ENCODE measurements at regions not wholly inside any gene's neighbourhood (a gene's known extent, or its start where the extent isn't known, plus 50 kb on each side); places are given as distances from the start of the nearest gene placed in this dataset.

DNA sequence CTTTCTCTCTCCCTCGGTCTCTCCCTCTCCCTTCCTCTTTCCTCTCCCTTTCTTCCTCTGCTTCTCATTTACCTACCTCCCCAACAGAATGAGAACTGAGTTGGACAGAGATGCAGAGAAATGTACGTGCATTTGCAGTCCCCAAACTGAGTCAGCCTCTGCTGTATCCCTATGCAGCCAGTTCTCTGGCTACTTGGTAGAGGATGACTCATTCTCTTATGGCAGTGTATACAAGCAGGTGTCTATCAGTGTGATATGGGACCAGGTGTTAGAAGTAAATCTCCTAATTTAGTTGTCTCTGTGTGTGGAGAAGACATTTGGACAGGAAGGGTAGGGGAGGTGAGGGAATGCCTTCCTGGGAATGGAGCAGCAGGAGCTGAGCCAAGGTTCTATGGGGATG lies 470.8 kb downstream of the CD109 start:
- DNase-seq (ENCODE audit: extremely low spot score, unreplicated experiment), result no peak
- peaks cover 11% of the 10 kb centered on the region for H3K27me3 Mint-ChIP-seq (ENCODE audit: unreplicated experiment)

DNA sequence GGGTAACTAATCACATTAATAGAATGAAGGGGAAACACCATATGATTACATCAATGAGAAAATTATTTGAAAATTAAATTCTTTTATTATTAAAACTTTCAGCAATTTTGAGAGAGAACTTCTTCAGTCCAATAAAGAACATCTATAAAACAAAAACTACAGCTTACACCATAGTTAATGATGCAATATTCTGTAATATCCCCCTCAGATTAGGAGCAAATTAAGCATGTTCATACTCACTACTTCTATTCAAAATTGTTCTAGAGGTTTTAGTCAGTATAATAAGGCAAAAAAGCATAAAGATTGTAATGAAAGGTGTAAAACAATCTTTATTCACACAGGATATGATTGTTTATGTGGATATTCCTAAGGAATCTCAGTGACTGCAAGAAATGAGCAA lies 465.4 kb downstream of the CD109 start:
- Mint-ChIP-seq H3K36me3 (ENCODE audit: unreplicated experiment) (no peaks in the 10 kb centered on the region), H3K4me1 (ENCODE audit: unreplicated experiment) (no peaks in the 10 kb centered on the region), H3K27me3 (ENCODE audit: unreplicated experiment) (peaks cover 15% of the 10 kb centered on the region), H3K9me3 (ENCODE audit: unreplicated experiment) (peaks cover 18% of the 10 kb centered on the region), H3K4me3 (ENCODE audit: unreplicated experiment) (no peak overlapping the region), H3K27ac (ENCODE audit: unreplicated experiment) (no peak overlapping the region)
- TF ChIP-seq, protein P1, sequence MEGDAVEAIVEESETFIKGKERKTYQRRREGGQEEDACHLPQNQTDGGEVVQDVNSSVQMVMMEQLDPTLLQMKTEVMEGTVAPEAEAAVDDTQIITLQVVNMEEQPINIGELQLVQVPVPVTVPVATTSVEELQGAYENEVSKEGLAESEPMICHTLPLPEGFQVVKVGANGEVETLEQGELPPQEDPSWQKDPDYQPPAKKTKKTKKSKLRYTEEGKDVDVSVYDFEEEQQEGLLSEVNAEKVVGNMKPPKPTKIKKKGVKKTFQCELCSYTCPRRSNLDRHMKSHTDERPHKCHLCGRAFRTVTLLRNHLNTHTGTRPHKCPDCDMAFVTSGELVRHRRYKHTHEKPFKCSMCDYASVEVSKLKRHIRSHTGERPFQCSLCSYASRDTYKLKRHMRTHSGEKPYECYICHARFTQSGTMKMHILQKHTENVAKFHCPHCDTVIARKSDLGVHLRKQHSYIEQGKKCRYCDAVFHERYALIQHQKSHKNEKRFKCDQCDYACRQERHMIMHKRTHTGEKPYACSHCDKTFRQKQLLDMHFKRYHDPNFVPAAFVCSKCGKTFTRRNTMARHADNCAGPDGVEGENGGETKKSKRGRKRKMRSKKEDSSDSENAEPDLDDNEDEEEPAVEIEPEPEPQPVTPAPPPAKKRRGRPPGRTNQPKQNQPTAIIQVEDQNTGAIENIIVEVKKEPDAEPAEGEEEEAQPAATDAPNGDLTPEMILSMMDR (IDR thresholded peaks at IDR 0.05), result no peak
- no peak for DNase-seq (ENCODE audit: extremely low spot score, unreplicated experiment)

More for the DNA sequence above, 470.8 kb downstream of the CD109 start:
- Mint-ChIP-seq H3K4me3 (ENCODE audit: unreplicated experiment) (no peak overlapping the region), H3K4me1 (ENCODE audit: unreplicated experiment) (no peaks in the 10 kb centered on the region), H3K27ac (ENCODE audit: unreplicated experiment) (no peak overlapping the region), H3K36me3 (ENCODE audit: unreplicated experiment) (no peaks in the 10 kb centered on the region), H3K9me3 (ENCODE audit: unreplicated experiment) (no peaks in the 10 kb centered on the region)
- TF ChIP-seq, protein P1 (IDR thresholded peaks at IDR 0.05), result no peak

DNA sequence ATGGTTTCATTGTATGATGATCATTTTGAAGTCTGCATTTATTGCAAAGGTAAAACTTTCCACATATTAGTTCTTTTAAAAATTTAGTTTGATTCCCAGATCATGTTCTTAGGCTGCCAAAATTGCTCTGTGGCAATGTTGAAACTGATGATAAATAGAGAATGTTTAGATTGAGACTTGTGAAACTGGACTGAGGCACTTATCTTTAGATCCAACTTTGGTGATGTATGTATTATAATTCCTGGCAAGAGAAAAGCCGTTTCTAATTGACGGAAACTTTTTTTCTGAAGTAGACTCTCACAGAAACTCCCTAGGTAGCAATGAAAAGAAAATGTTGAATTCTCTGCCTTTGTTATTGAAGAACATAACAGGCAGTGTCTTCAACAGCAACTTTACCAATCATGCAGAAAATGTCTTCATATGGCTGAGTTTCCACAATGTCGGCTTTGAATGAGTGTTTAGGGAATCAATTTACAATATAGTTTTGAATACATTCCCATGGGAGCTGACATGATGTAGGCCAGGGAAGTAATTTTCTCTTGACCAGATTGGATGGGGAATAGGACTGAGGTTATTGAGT lies 456.2 kb downstream of the CD109 start:
- TF ChIP-seq, protein P1 (IDR thresholded peaks at IDR 0.05), result no peak
- Mint-ChIP-seq H3K27me3 (ENCODE audit: unreplicated experiment) (peaks cover 12% of the 10 kb centered on the region), H3K4me3 (ENCODE audit: unreplicated experiment) (no peak overlapping the region), H3K9me3 (ENCODE audit: unreplicated experiment) (no peaks in the 10 kb centered on the region), H3K36me3 (ENCODE audit: unreplicated experiment) (no peaks in the 10 kb centered on the region), H3K4me1 (ENCODE audit: unreplicated experiment) (no peaks in the 10 kb centered on the region), H3K27ac (ENCODE audit: unreplicated experiment) (no peak overlapping the region)
- no peak for DNase-seq (ENCODE audit: extremely low spot score, unreplicated experiment)

DNA sequence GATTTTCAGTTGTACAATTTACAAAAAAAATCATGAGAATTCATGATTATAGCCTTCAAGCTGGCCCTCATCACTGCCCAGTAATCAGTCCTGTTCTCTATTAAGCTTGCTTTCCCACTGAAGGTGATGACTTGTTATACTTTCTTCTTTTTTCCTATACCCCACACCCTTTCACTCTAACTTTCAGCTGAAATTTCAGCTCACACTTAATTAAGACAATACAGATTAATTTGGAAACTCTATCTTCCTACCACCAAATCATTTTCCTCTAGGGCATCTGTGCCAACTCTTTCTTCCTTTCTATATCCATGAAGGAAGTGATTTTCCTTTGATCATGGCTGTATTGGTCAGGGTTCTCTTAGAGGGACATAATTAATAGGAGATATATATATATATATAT lies 449.9 kb downstream of the CD109 start:
- Mint-ChIP-seq H3K36me3 (ENCODE audit: unreplicated experiment) (no peaks in the 10 kb centered on the region), H3K4me3 (ENCODE audit: unreplicated experiment) (no peak overlapping the region), H3K27me3 (ENCODE audit: unreplicated experiment) (peaks cover 17% of the 10 kb centered on the region), H3K4me1 (ENCODE audit: unreplicated experiment) (peaks cover 5% of the 10 kb centered on the region), H3K9me3 (ENCODE audit: unreplicated experiment) (no peaks in the 10 kb centered on the region), H3K27ac (ENCODE audit: unreplicated experiment) (no peak overlapping the region)
- TF ChIP-seq, protein P1 (IDR thresholded peaks at IDR 0.05), result no peak
- DNase-seq (ENCODE audit: extremely low spot score, unreplicated experiment), result no peak

DNA sequence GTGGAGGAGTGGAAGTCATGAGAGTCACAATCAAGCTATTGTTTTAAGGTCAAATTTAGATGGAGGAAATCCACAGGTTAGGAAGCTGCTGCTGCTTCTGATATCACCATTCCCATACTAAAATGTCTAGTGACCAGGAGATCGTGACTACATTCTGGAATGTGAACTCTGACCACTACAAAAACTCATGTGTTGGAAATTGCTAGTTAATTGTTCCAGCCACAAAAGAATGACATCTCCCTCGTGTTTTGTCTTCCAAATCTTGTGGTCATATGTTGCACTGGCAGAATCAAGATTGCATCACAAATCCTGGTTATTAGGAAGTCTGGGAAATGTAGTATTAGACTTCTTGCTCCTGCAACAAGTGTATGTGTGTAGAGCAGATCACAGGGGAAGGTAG lies 441.9 kb downstream of the CD109 start:
- peaks cover 4% of the 10 kb centered on the region for H3K27me3 Mint-ChIP-seq (ENCODE audit: unreplicated experiment)
- peaks cover 12% of the 10 kb centered on the region for H3K4me1 Mint-ChIP-seq (ENCODE audit: unreplicated experiment)
- no peaks in the 10 kb centered on the region for H3K36me3 Mint-ChIP-seq (ENCODE audit: unreplicated experiment)
- H3K27ac Mint-ChIP-seq (ENCODE audit: unreplicated experiment), result peak overlapping the region; percentile 79
- no peak overlapping the region for H3K4me3 Mint-ChIP-seq (ENCODE audit: unreplicated experiment)
- peaks cover 29% of the 10 kb centered on the region for H3K9me3 Mint-ChIP-seq (ENCODE audit: unreplicated experiment)
- DNase-seq (ENCODE audit: extremely low spot score, unreplicated experiment), result no peak
- TF ChIP-seq, protein P1 (IDR thresholded peaks at IDR 0.05), result no peak
